ENCODE measurements at regions not wholly inside any gene's neighbourhood (a gene's known extent, or its start where the extent isn't known, plus 50 kb on each side); places are given as distances from the start of the nearest gene placed in this dataset.

DNA sequence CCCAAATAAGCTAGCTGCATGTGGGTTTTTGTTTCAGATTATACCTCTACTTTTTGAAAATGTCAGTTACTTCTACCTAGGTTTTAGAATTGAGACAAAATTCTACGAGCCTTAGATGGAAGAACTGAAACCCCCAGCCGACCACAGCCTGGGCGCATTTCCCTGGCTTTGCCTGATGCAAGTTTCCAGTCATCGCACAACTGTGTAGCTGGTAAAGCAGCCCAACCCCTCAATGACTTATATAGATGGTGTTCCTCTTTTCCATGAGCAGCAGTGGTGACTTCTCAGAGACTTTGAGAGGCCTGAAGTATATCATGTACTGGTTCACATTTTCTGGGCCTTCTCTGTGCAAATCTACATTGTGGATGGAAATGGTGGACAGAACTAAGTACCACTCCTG, 515.4 kb upstream of the RAB6C start:
- no peaks in the 10 kb centered on the region for H3K27me3 ChIP-seq (ENCODE audit: insufficient read depth)
- no peak overlapping the region for H3K27ac ChIP-seq (ENCODE audit: low read depth in 2 of 2, low read length in 1 of 2)
- H3K4me3 ChIP-seq (ENCODE audit: low read depth in 2 of 2, low read length in 1 of 2): no peak overlapping the region
- H3K9ac ChIP-seq: no peak overlapping the region
- CTCF ChIA-PET: no interaction called here
- no peaks in the 10 kb centered on the region for H3F3A ChIP-seq (replicated peaks; ENCODE audit: insufficient read depth)
- H3K4me2 ChIP-seq: no peak overlapping the region
- H2AFZ ChIP-seq (ENCODE audit: low read depth): no peak overlapping the region
- H3K4me1 ChIP-seq (ENCODE audit: control insufficient read depth in 1 of 2, insufficient read depth in 2 of 2, low read depth in 1 of 2, low read length in 1 of 2): no peaks in the 10 kb centered on the region
- no peaks in the 10 kb centered on the region for H4K20me1 ChIP-seq (ENCODE audit: insufficient read depth)
- POLR2A ChIA-PET: no interaction called here
- 42% methylated on average over 4 of the region's 4 CpGs for WGBS (ENCODE audit: low lambda C conversion rate)
- DNase-seq: no peak
- H3K36me3 ChIP-seq (replicated peaks in 1 of 2; ENCODE audit: control insufficient read depth in 1 of 2, insufficient read depth in 2 of 2, low read length in 1 of 2): no peaks in the 10 kb centered on the region
- H3K9me3 ChIP-seq: no peaks in the 10 kb centered on the region
- no peaks in the 10 kb centered on the region for H3K9me2 ChIP-seq
- H3K79me2 ChIP-seq (ENCODE audit: insufficient read depth): no peaks in the 10 kb centered on the region
- TF ChIP-seq CHD2 (IDR thresholded peaks at IDR 0.05; ENCODE audit: low read length, partially characterized antibody) (no peak), POLR2AphosphoS5 (IDR thresholded peaks at IDR 0.05; ENCODE audit: low read depth, low read length) (no peak), GATA2 (CRISPR knock-in tag; IDR thresholded peaks at IDR 0.05) (no peak), TCF12 (IDR thresholded peaks at IDR 0.05) (no peak), ELF1 (IDR thresholded peaks at IDR 0.05) (no peak)
- TF ChIP-seq, protein P1, sequence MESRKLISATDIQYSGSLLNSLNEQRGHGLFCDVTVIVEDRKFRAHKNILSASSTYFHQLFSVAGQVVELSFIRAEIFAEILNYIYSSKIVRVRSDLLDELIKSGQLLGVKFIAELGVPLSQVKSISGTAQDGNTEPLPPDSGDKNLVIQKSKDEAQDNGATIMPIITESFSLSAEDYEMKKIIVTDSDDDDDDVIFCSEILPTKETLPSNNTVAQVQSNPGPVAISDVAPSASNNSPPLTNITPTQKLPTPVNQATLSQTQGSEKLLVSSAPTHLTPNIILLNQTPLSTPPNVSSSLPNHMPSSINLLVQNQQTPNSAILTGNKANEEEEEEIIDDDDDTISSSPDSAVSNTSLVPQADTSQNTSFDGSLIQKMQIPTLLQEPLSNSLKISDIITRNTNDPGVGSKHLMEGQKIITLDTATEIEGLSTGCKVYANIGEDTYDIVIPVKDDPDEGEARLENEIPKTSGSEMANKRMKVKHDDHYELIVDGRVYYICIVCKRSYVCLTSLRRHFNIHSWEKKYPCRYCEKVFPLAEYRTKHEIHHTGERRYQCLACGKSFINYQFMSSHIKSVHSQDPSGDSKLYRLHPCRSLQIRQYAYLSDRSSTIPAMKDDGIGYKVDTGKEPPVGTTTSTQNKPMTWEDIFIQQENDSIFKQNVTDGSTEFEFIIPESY (IDR thresholded peaks at IDR 0.05; ENCODE audit: borderline replicate concordance, low read depth): no peak
- TF ChIP-seq, protein P2, sequence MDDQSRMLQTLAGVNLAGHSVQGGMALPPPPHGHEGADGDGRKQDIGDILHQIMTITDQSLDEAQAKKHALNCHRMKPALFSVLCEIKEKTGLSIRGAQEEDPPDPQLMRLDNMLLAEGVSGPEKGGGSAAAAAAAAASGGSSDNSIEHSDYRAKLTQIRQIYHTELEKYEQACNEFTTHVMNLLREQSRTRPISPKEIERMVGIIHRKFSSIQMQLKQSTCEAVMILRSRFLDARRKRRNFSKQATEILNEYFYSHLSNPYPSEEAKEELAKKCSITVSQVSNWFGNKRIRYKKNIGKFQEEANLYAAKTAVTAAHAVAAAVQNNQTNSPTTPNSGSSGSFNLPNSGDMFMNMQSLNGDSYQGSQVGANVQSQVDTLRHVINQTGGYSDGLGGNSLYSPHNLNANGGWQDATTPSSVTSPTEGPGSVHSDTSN (IDR thresholded peaks at IDR 0.05): no peak

DNA sequence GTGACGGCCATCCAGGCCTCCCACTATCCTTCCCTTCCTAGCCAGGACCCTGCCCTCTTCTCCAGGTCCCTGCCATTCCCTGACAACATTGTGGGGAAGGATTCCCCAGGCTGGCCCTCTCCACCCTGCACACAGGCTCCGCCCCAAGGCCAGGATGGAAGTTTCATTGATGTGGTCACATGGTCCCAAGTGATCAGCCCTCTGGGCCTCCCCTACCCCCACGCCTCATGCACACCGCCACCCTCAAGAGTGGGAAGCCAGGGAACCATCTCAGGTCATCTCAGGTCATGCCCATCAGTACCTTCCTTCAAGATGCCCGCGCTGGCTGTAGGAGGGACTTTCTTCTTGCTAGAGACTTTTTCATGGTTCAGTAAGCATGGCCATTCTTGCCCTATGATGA, 514.8 kb upstream of the RAB6C start:
- H3K4me1 ChIP-seq (ENCODE audit: control insufficient read depth in 1 of 2, insufficient read depth in 2 of 2, low read depth in 1 of 2, low read length in 1 of 2): no peaks in the 10 kb centered on the region
- CTCF ChIA-PET: no interaction called here
- no peak overlapping the region for H2AFZ ChIP-seq (ENCODE audit: low read depth)
- no peaks in the 10 kb centered on the region for H4K20me1 ChIP-seq (ENCODE audit: insufficient read depth)
- no peaks in the 10 kb centered on the region for H3K9me3 ChIP-seq
- H3K36me3 ChIP-seq (replicated peaks in 1 of 2; ENCODE audit: control insufficient read depth in 1 of 2, insufficient read depth in 2 of 2, low read length in 1 of 2): no peaks in the 10 kb centered on the region
- H3F3A ChIP-seq (replicated peaks; ENCODE audit: insufficient read depth): no peaks in the 10 kb centered on the region
- H3K27me3 ChIP-seq (ENCODE audit: insufficient read depth): no peaks in the 10 kb centered on the region
- no peak overlapping the region for H3K4me2 ChIP-seq
- no peak for TF ChIP-seq FOXM1 (IDR thresholded peaks at IDR 0.05; ENCODE audit: low read depth)
- no peak for TF ChIP-seq TAF1 (IDR thresholded peaks at IDR 0.05; ENCODE audit: borderline replicate concordance, low read depth, low read length)
- no peak for TF ChIP-seq SIN3A (IDR thresholded peaks at IDR 0.05; ENCODE audit: borderline replicate concordance, low read depth, low read length)
- TF ChIP-seq EZH2phosphoT487 (IDR thresholded peaks at IDR 0.05; ENCODE audit: borderline replicate concordance, low read depth): no peak
- no peak for TF ChIP-seq TEAD4 (IDR thresholded peaks at IDR 0.05; ENCODE audit: borderline replicate concordance, insufficient read depth)
- POLR2A ChIA-PET: no interaction called here
- H3K27ac ChIP-seq (ENCODE audit: low read depth in 2 of 2, low read length in 1 of 2): no peak overlapping the region
- H3K9ac ChIP-seq: no peak overlapping the region
- H3K9me2 ChIP-seq: no peaks in the 10 kb centered on the region
- no peaks in the 10 kb centered on the region for H3K79me2 ChIP-seq (ENCODE audit: insufficient read depth)
- 23% methylated on average over 5 of the region's 6 CpGs for WGBS (ENCODE audit: low lambda C conversion rate)
- no peak overlapping the region for H3K4me3 ChIP-seq (ENCODE audit: low read depth in 2 of 2, low read length in 1 of 2)
- no peak for DNase-seq

Data from SK-N-SH (cell line).